Heart right ventricle (tissue), 16 donors: ENCODE measurements at regions not wholly inside any gene's neighbourhood (a gene's known extent, or its start where the extent isn't known, plus 50 kb on each side); places are given as distances from the start of the nearest gene placed in this dataset.

Source experiments
- ATAC-seq, 8 donors: fragments of 200-7000 bp; cut with Tn5 transposase; one replicate each; pipeline ENCODE4 v1.9.1; 2020; ENCODE audit warnings: mild to moderate bottlenecking in 8 of 8, moderate library complexity in 8 of 8, moderate number of reproducible peaks in 1 of 8
- DNase-seq, 2 donors: peaks; one replicate each; pipeline ENCODE4 v3.0.0-alpha.2; 2020
- H3K27ac ChIP-seq, 10 donors: fragments of 200-600 bp; sonication (generic) in 2 of 10; one replicate each; pipeline versions ENCODE4 v1.5.0 to v1.8.0; 2020 to 2022; ENCODE audit warnings: mild to moderate bottlenecking in 3 of 10
- H3K27me3 ChIP-seq, 7 donors: fragments of 200-600 bp; one replicate each; pipeline ENCODE4 v1.8.0; 2021 to 2022; ENCODE audit warnings: mild to moderate bottlenecking in 2 of 7
- H3K36me3 ChIP-seq, 9 donors: fragments of 200-600 bp; sonication (generic) in 1 of 9; one replicate each; pipeline versions ENCODE4 v1.5.0 to v1.8.0; 2020 to 2022; ENCODE audit warnings: mild to moderate bottlenecking in 2 of 9
- H3K4me1 ChIP-seq, 9 donors: fragments of 200-600 bp; sonication (generic) in 1 of 9; one replicate each; pipeline versions ENCODE4 v1.5.0 to v1.8.0; 2020 to 2022; ENCODE audit warnings: mild to moderate bottlenecking in 4 of 9
- H3K4me3 ChIP-seq, 10 donors: fragments of 200-600 bp; sonication (generic) in 2 of 10; one replicate each; pipeline versions ENCODE4 v1.5.0 to v1.8.0; 2020 to 2022; ENCODE audit warnings: mild to moderate bottlenecking in 7 of 10, moderate library complexity in 2 of 10
- H3K9me3 ChIP-seq, 11 donors: fragments of 200-600 bp in 10 of 11; sonication (generic) in 2 of 11; one replicate each; pipeline versions ENCODE4 v1.5.0 to v1.8.0; 2013 to 2022; ENCODE audit warnings: mild to moderate bottlenecking in 2 of 11, control low read depth in 1 of 11, moderate library complexity in 1 of 11
- WGBS, 2 donors: extraction: QIAGEN DNeasy Blood & Tissue Kit; methylation state at CpG; one replicate each; pipeline ENCODE4 v1.1.7; 2013; ENCODE audit warnings: inconsistent platforms in 1 of 2; 5-methylcytosine and 5-hydroxymethylcytosine counted together
- intact Hi-C, 10 donors: fragments of 100-400 bp; cut with DNase I; formaldehyde crosslinking; loops; one replicate each; pipeline versions ENCODE4 v1.11.1 to v1.14.2; 2022
- TF ChIP-seq, protein P1 (sequence below), 9 donors: fragments of 200-600 bp; sonication (generic) in 2 of 9; IDR thresholded peaks; one replicate each; pipeline versions ENCODE4 v1.5.0 to v1.8.0; 2021 to 2022; ENCODE audit warnings: antibody characterized with exemption in 9 of 9, mild to moderate bottlenecking in 5 of 9, moderate library complexity in 1 of 9
- donor health status: Arrhythmogenic right ventricular cardiomyopathy.
- donor health status: ischemic (EF 13 %, LVEDD 7.1; RV severe dilation, severe dysfunction).
- donor health status: healthy with polysubstance abuse.
- donor health status: DM: no; HTN: yes; CAD: no.
- donor health status: DM: no; HTN: no; CAD: no.
- donor health status: ischemic (EF 25% LVEDD 6.9; RV normal size, moderate dysfunction).
- donor health status: ischemic (EF 25% LVEDD 5.7; RV mildly dilated, moderate dysfunction).
- donor health status: healthy.
- donor health status: DM: yes; HTN: yes; CAD: no.
- donor health status: Ischemic cardiomyopathy.
- donor health status: ischemic (EF 35%, LVEDD 5.7; RV mildly dilated, moderate dysfunction).
- donor health status: nonischemic (EF 11% LVEDD 7.7; RV severe dilation, severe dysfunction).
- donor health status: DM: yes; HTN: yes; CAD: no.
- donor health status: PGD.
- donor health status: ischemic (EF 29% LVEDD 5.4; RV normal size, mild dysfunction).
- donor health status: nonischemic (EF 23%, LVEDD 6.1; RV moderate dilation, normal function).

DNA sequence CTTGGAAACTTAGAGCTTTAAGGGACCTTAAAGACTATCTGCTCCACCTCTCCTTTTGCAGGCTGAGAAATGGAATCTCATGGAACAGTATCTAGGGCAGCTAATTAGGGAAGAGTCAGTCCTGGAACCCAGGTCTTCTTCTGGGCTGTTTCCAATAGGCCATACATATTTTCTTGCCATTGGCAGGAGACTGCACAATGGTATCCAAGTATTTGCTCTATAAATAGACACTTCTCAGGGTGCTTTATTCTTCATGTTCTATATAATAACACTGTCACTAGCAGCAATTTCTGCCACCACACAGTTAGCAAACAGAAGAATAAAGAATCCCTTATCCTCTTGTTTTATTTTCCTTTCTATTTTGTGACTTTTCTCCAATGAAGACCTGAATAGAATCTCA, 291.7 kb downstream of the C4orf33 start:
- ATAC-seq (no peak), DNase-seq (no peak)
- no peak overlapping the region for H3K27ac ChIP-seq
- TF ChIP-seq, protein P1, sequence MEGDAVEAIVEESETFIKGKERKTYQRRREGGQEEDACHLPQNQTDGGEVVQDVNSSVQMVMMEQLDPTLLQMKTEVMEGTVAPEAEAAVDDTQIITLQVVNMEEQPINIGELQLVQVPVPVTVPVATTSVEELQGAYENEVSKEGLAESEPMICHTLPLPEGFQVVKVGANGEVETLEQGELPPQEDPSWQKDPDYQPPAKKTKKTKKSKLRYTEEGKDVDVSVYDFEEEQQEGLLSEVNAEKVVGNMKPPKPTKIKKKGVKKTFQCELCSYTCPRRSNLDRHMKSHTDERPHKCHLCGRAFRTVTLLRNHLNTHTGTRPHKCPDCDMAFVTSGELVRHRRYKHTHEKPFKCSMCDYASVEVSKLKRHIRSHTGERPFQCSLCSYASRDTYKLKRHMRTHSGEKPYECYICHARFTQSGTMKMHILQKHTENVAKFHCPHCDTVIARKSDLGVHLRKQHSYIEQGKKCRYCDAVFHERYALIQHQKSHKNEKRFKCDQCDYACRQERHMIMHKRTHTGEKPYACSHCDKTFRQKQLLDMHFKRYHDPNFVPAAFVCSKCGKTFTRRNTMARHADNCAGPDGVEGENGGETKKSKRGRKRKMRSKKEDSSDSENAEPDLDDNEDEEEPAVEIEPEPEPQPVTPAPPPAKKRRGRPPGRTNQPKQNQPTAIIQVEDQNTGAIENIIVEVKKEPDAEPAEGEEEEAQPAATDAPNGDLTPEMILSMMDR (IDR thresholded peaks at IDR 0.05): no peak
- H3K4me3 ChIP-seq: no peak overlapping the region
- no peaks in the 10 kb centered on the region for H3K36me3 ChIP-seq
- intact Hi-C loops: no loop called here
- peaks cover 0 to 4% (median 0%) of the 10 kb centered on the region in 9 donors for H3K4me1 ChIP-seq
- no peaks in the 10 kb centered on the region for H3K27me3 ChIP-seq
- H3K9me3 ChIP-seq: no peaks in the 10 kb centered on the region

DNA sequence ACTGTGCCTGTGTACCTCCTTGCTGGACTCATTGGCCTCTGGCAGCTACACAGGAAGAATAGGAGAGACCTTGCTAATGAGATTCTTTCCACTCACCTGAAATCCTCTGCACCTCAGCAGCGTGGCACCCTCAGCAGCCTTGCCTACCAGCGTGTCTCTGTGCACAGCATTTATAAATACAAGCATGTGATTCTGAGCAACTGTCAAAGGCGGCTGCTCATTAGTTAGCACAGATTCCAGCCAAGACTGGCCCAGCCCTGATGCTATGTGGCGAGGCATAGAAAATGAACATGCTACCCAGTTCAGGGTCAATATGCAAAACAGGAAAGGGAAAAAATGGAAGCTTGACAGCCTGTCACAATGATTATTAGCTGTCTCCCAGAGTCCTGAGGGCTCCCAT, 298.0 kb downstream of the C4orf33 start:
- no peak overlapping the region for H3K27ac ChIP-seq
- TF ChIP-seq, protein P1 (IDR thresholded peaks at IDR 0.05): no peak
- DNase-seq (no peak), ATAC-seq (no peak)
- 81 to 88% methylated on average over 4 of the region's 4 CpGs for WGBS, 2 donors
- no peaks in the 10 kb centered on the region for H3K4me1 ChIP-seq
- H3K27me3 ChIP-seq: peaks cover 0 to 5% (median 0%) of the 10 kb centered on the region in 7 donors
- intact Hi-C loops: no loop called here
- H3K4me3 ChIP-seq: no peak overlapping the region
- H3K9me3 ChIP-seq: peaks cover 0 to 5% (median 0%) of the 10 kb centered on the region in 11 donors
- H3K36me3 ChIP-seq: no peaks in the 10 kb centered on the region

DNA sequence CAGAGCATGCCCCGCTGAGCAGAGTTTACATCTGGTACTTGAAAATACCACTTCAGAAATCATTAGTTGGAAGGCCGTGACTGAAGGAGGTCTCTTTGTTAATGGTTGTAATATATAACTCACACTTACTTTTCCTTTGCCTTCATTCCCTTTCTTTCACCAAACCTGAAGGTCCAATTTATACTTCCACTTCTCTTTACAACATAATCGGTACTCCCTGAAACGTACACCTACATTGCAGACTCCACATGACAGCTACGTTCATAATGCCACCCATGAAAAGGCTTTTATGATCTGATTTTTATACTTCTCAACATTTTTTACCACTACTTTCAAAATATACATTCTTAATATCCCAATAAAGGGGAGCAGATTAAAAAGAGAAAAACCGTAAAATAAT, 298.7 kb downstream of the C4orf33 start:
- Histone ChIP-seq H3K4me1 (no peaks in the 10 kb centered on the region), H3K27ac (no peak overlapping the region), H3K9me3 (peaks cover 0 to 12% (median 0%) of the 10 kb centered on the region in 11 donors), H3K4me3 (no peak overlapping the region), H3K36me3 (no peaks in the 10 kb centered on the region), H3K27me3 (peaks cover 0 to 5% (median 0%) of the 10 kb centered on the region in 7 donors)
- TF ChIP-seq, protein P1 (IDR thresholded peaks at IDR 0.05): no peak
- no peak for ATAC-seq
- no peak for DNase-seq
- 87 to 88% methylated on average over 6 of the region's 6 CpGs for WGBS, 2 donors
- intact Hi-C loops: no loop called here

DNA sequence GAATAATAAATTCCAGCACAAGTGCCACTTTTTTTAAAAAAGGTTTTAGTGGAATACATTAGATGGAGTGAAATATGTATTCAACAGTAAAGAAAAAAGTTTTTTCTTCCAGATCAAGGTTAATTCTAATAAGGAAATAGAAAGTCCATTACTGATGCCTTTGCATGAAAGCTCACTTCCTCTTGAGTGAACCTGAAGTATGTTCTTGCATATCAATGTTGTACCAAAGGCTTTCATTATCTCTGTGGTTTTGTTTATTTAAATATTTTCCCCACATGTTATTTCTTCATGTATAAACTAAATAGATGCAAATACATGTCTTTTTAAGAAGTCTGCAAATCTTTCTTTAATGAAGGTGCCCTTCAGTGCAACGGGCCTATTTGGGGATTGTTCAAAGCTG, 307.9 kb downstream of the C4orf33 start:
- DNase-seq (no peak), ATAC-seq (no peak)
- TF ChIP-seq, protein P1 (IDR thresholded peaks at IDR 0.05): no peak
- no peaks in the 10 kb centered on the region for H3K36me3 ChIP-seq
- H3K9me3 ChIP-seq: peaks cover 0 to 16% (median 0%) of the 10 kb centered on the region in 11 donors
- intact Hi-C loops: no loop called here
- H3K27ac ChIP-seq: no peak overlapping the region
- H3K4me1 ChIP-seq: no peaks in the 10 kb centered on the region
- no peak overlapping the region for H3K4me3 ChIP-seq
- no peaks in the 10 kb centered on the region for H3K27me3 ChIP-seq
- 94 to 95% methylated on average over 1 of the region's 1 CpG for WGBS, 2 donors
